K562 (cell line): ENCODE measurements at regions not wholly inside any gene's neighbourhood (a gene's known extent, or its start where the extent isn't known, plus 50 kb on each side); places are given as distances from the start of the nearest gene placed in this dataset.

Experiments used
- ATAC-seq: fragments of 200-7000 bp; cut with Tn5 transposase; 3 replicates; pipeline ENCODE4 v1.9.1; 2020; ENCODE audit warnings: moderate library complexity
- BruUV-seq: library from RNA; stranded (reverse); fragments of 400-500 nt; replicated peaks from 2 replicates; lab custom pipeline; 2021; lab: Mats Ljungman, UMichigan
- CTCF ChIA-PET: fragments of 300-600 bp; formaldehyde crosslinking; extraction: SDS; loops from one replicate; lab custom pipeline; 2021; ENCODE audit warnings: low intra/inter-chr PET ratio; lab: Yijun Ruan, JAX
- POLR2A ChIA-PET: fragments of 300-600, 350-650 bp; sonication (Branson Sonifier 250); formaldehyde crosslinking; extraction: SDS; loops from one replicate; lab custom pipeline; 2021; ENCODE audit warnings: antibody characterized with exemption, inconsistent platforms; lab: Yijun Ruan, JAX
- DNase-seq, 4 experiments: peaks; one replicate each; pipeline versions ENCODE4 v3.0.0 to v3.0.0-alpha.2; 2011 to 2018; ENCODE audit warnings: low spot score in 3 of 4, mixed read lengths in 3 of 4; ENCODE audit errors: extremely low read depth in 1 of 4
- FAIRE-seq: peaks from 2 replicates; lab custom pipeline; 2011; peaks lifted over from hg19 to GRCh38; lab: Jason Lieb, UNC
- H2AFZ ChIP-seq: 2 replicates; pipeline ENCODE4 v1.6.0; 2011; ENCODE audit warnings: low read depth, low read length, control low read depth, inconsistent platforms
- H3K27ac ChIP-seq: fragments of 200-600 bp; 3 replicates; pipeline ENCODE4 v1.8.0; 2011; ENCODE audit warnings: low read depth, mild to moderate bottlenecking, control low read depth, inconsistent platforms, low read length, moderate library complexity, mixed read lengths; ENCODE audit errors: extremely low read depth
- H3K27me3 ChIP-seq, 2 experiments: fragments of 300-600 bp in 1 of 2; 2 replicates in 1 of 2; 3 replicates in 1 of 2; pipeline versions ENCODE4 v1.6.0 to v1.8.0; 2011; ENCODE audit warnings: inconsistent platforms in 2 of 2, low read length in 2 of 2, mild to moderate bottlenecking in 1 of 2, mixed read lengths in 1 of 2, moderate library complexity in 1 of 2; ENCODE audit not compliant: control insufficient read depth in 2 of 2, insufficient read depth in 2 of 2
- H3K36me3 ChIP-seq: fragments of 300-600 bp; 3 replicates; pipeline ENCODE4 v1.8.0; 2011; ENCODE audit warnings: mild to moderate bottlenecking, low read length, inconsistent platforms; ENCODE audit not compliant: control insufficient read depth, insufficient read depth
- H3K4me1 ChIP-seq, 2 experiments: fragments of 200-600 bp in 1 of 2; replicated peaks in 1 of 2; 2 replicates in 1 of 2; 3 replicates in 1 of 2; pipeline versions ENCODE4 v1.5.1 to v1.8.0; 2011; ENCODE audit warnings: inconsistent platforms in 2 of 2, low read length in 2 of 2, mild to moderate bottlenecking in 1 of 2, mixed read lengths in 1 of 2, moderate library complexity in 1 of 2; ENCODE audit not compliant: control insufficient read depth in 2 of 2, insufficient read depth in 2 of 2
- H3K4me2 ChIP-seq: 2 replicates; pipeline ENCODE4 v1.6.1; 2011; ENCODE audit warnings: low read length, control low read depth, inconsistent platforms, mixed read lengths; ENCODE audit not compliant: insufficient read depth
- H3K4me3 ChIP-seq: fragments of 200-600 bp; sonication (generic), shearing (Covaris generic); 2 replicates; pipeline ENCODE4 v1.5.1; 2016; ENCODE audit warnings: control low read depth, inconsistent platforms
- H3K79me2 ChIP-seq: fragments of 200-600 bp; 3 replicates; pipeline ENCODE4 v1.8.0; 2011; ENCODE audit warnings: low read length, inconsistent platforms; ENCODE audit not compliant: control insufficient read depth, insufficient read depth
- H3K9ac ChIP-seq, 2 experiments: 2 replicates each; pipeline versions ENCODE4 v1.6.0 to v1.6.1; 2011; ENCODE audit warnings: low read depth in 2 of 2, low read length in 2 of 2, control low read depth in 1 of 2, inconsistent platforms in 1 of 2, mild to moderate bottlenecking in 1 of 2, mixed read lengths in 1 of 2; ENCODE audit not compliant: insufficient read depth in 1 of 2
- H3K9me1 ChIP-seq: one replicate; pipeline ENCODE4 v1.6.0; 2011; ENCODE audit warnings: inconsistent platforms, mild to moderate bottlenecking, low read length, moderate library complexity; ENCODE audit not compliant: control insufficient read depth, insufficient read depth
- H3K9me3 ChIP-seq: replicated peaks from 2 replicates; pipeline ENCODE4 v1.5.1; 2011; ENCODE audit warnings: low read depth, low read length, inconsistent platforms; ENCODE audit not compliant: control insufficient read depth, insufficient read depth
- H4K20me1 ChIP-seq: replicated peaks from 2 replicates; pipeline ENCODE4 v1.6.1; 2011; ENCODE audit warnings: low read length, inconsistent platforms, mixed read lengths; ENCODE audit not compliant: control insufficient read depth, insufficient read depth
- BRD4 ChIP-seq: fragments of 200-600 bp; sonication (generic); IDR thresholded peaks from 2 replicates; pipeline ENCODE4 v1.6.1; 2017; ENCODE audit warnings: inconsistent platforms
- CEBPB ChIP-seq: fragments of 450-650 bp; IDR thresholded peaks from 2 replicates; pipeline ENCODE4 v1.6.1; 2016; ENCODE audit warnings: missing genetic modification characterization, missing compliant biosample characterization
- ETS1 ChIP-seq: conservative IDR thresholded peaks from 2 replicates; pipeline ENCODE4 v1.6.1; 2011; ENCODE audit warnings: low read depth, mild to moderate bottlenecking, low read length; ENCODE audit not compliant: control insufficient read depth
- PTRF ChIP-seq: fragments of 450-650 bp; IDR thresholded peaks from 2 replicates; pipeline ENCODE4 v1.6.1; 2016; ENCODE audit warnings: mild to moderate bottlenecking, missing genetic modification characterization, missing compliant biosample characterization
- ZNF133 ChIP-seq: fragments of 250-450 bp; sonication (Bioruptor Pico); IDR thresholded peaks from 2 replicates; pipeline ENCODE4 v1.4.0; 2020; ENCODE audit warnings: mild to moderate bottlenecking
- ZNF644 ChIP-seq: fragments of 200-800 bp; sonication (Bioruptor generic); IDR thresholded peaks from 2 replicates; pipeline ENCODE4 v1.6.1; 2016; ENCODE audit warnings: low read depth, missing genetic modification characterization, missing compliant biosample characterization
- WGBS: fragments of 100-300 bp; shearing (Covaris generic); methylation state at CpG from one replicate; pipeline ENCODE4 v1.1.6; 2016; ENCODE audit warnings: low coverage, mixed read lengths; ENCODE audit not compliant: insufficient coverage; ENCODE audit errors: missing lambda C conversion rate; 5-methylcytosine and 5-hydroxymethylcytosine counted together
- in situ Hi-C: fragments of 300-500 bp; cut with MboI; formaldehyde crosslinking; loops from 4 replicates; pipeline ENCODE4 v1.15.0; 2018; ENCODE audit warnings: inconsistent platforms, mixed read lengths
- intact Hi-C: fragments of 100-400 bp; cut with micrococcal nuclease; formaldehyde crosslinking; loops from 2 replicates; pipeline ENCODE4 v1.14.2; 2022
- TF ChIP-seq, protein P1 (sequence below): fragments of 250-450 bp; sonication (Bioruptor Pico); IDR thresholded peaks from 2 replicates; pipeline ENCODE4 v1.5.0; 2021
- TF ChIP-seq, protein P2 (sequence below): fragments of 450-650 bp; conservative IDR thresholded peaks from 2 replicates; pipeline ENCODE4 v1.6.1; 2016; ENCODE audit warnings: missing genetic modification characterization, low read depth, mild to moderate bottlenecking, missing compliant biosample characterization, moderate library complexity

DNA sequence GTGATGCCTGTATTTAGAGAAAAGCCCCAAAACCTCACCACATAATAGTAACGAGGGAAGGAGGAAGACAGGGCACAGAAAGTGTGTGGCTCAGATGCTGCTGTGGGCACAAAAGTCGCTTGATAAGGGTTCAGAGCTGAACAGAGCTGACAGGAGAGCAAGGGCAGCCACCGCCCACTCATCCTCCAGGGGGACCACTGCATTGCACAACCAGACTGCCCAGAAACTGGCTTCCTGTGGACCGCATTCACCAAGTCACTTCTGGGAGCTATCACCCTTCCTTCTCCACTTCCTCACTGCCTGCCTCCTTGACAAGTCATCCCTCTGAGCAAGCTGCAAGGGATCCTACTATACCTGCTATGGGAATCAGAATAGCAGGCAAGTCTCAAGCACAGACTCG, 512.4 kb upstream of the CDH11 start:
- BruUV-seq = no TSS peak

GRCh38 chr16:65624666-65625065, 502.8 kb upstream of the CDH11 start:
- Histone ChIP-seq H3K79me2 (no peaks in the 10 kb centered on the region), H3K9ac (no peak overlapping the region), H3K4me2 (no peak overlapping the region), H3K27me3 (no peaks in the 10 kb centered on the region), H3K4me1 (no peaks in the 10 kb centered on the region), H3K36me3 (no peaks in the 10 kb centered on the region), H3K9me3 (no peaks in the 10 kb centered on the region), H4K20me1 (no peaks in the 10 kb centered on the region), H2AFZ (no peak overlapping the region), H3K4me3 (no peak overlapping the region), H3K9me1 (no peaks in the 10 kb centered on the region), H3K27ac (no peak overlapping the region)
- no peak for DNase-seq
- in situ Hi-C loops = no loop called here
- TF ChIP-seq PTRF (tag) (no peak), ZNF644 (tag) (no peak), BRD4 (no peak), ZNF133 (CRISPR knock-in tag) (no peak)
- TF ChIP-seq, protein P1, sequence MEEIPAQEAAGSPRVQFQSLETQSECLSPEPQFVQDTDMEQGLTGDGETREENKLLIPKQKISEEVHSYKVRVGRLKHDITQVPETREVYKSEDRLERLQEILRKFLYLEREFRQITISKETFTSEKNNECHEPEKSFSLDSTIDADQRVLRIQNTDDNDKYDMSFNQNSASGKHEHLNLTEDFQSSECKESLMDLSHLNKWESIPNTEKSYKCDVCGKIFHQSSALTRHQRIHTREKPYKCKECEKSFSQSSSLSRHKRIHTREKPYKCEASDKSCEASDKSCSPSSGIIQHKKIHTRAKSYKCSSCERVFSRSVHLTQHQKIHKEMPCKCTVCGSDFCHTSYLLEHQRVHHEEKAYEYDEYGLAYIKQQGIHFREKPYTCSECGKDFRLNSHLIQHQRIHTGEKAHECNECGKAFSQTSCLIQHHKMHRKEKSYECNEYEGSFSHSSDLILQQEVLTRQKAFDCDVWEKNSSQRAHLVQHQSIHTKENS (CRISPR knock-in tag) = no peak
- TF ChIP-seq, protein P2, sequence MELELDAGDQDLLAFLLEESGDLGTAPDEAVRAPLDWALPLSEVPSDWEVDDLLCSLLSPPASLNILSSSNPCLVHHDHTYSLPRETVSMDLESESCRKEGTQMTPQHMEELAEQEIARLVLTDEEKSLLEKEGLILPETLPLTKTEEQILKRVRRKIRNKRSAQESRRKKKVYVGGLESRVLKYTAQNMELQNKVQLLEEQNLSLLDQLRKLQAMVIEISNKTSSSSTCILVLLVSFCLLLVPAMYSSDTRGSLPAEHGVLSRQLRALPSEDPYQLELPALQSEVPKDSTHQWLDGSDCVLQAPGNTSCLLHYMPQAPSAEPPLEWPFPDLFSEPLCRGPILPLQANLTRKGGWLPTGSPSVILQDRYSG (tag) = no peak
- intact Hi-C loops = no loop called here
- FAIRE-seq = no peak
- no TSS peak for BruUV-seq
- no peak for ATAC-seq
- POLR2A ChIA-PET = interaction anchor here (0.7 kb wide), 1 partner anchor 10 kb away, joined by 3 read pairs; no protein-coding TSS in a partner anchor
- WGBS = 0% methylated on average over 2 of the region's 2 CpGs
- CTCF ChIA-PET = no interaction called here

More for the DNA sequence above, 512.4 kb upstream of the CDH11 start:
- H3K9me1 ChIP-seq = no peaks in the 10 kb centered on the region
- no peaks in the 10 kb centered on the region for H3K36me3 ChIP-seq
- POLR2A ChIA-PET = interaction anchor here (0.6 kb wide), 3 partner anchors 9 to 343 kb away, joined by 3 read pairs; no protein-coding TSS in a partner anchor
- TF ChIP-seq CEBPB (tag) (peak; percentile 48), ETS1 (no peak)
- no peaks in the 10 kb centered on the region for H4K20me1 ChIP-seq
- H3K9me3 ChIP-seq = no peaks in the 10 kb centered on the region
- no peaks in the 10 kb centered on the region for H3K27me3 ChIP-seq
- intact Hi-C loops (no loop called here), in situ Hi-C loops (no loop called here)
- no peaks in the 10 kb centered on the region for H3K79me2 ChIP-seq
- no peak overlapping the region for H2AFZ ChIP-seq
- H3K4me1 ChIP-seq = no peaks in the 10 kb centered on the region
- DNase-seq = no peak
- CTCF ChIA-PET = no interaction called here
- 1% methylated on average over 5 of the region's 5 CpGs for WGBS
- H3K27ac ChIP-seq = no peak overlapping the region
- FAIRE-seq = no peak
- no peak for ATAC-seq
- H3K4me3 ChIP-seq = no peak overlapping the region
- H3K4me2 ChIP-seq = no peak overlapping the region
- no peak overlapping the region for H3K9ac ChIP-seq
